HepG2 (cell line): ENCODE measurements at regions not wholly inside any gene's neighbourhood (a gene's known extent, or its start where the extent isn't known, plus 50 kb on each side); places are given as distances from the start of the nearest gene placed in this dataset.

ENCODE experiments used
- ATAC-seq: fragments of 200-7000 bp; cut with Tn5 transposase; 3 replicates; pipeline ENCODE4 v1.9.1; 2020; ENCODE audit warnings: mild to moderate bottlenecking, moderate library complexity
- BruUV-seq: library from RNA; stranded (reverse); fragments of 400-500 nt; replicated peaks from 2 replicates; lab custom pipeline; 2021; lab: Mats Ljungman, UMichigan
- CTCF ChIA-PET: fragments of 300-600 bp; formaldehyde crosslinking; extraction: SDS; loops from one replicate; lab custom pipeline; 2021; ENCODE audit warnings: low total read pairs, inconsistent platforms, low intra/inter-chr PET ratio; lab: Yijun Ruan, JAX
- POLR2A ChIA-PET: fragments of 350-600 bp; sonication (Branson Sonifier 250); formaldehyde crosslinking; loops from one replicate; lab custom pipeline; 2020; ENCODE audit warnings: antibody characterized with exemption, inconsistent platforms; lab: Yijun Ruan, JAX
- DNase-seq: peaks from one replicate; pipeline ENCODE4 v3.0.0-alpha.2; 2015; ENCODE audit warnings: low spot score
- FAIRE-seq: peaks from 3 replicates; lab custom pipeline; 2011; peaks lifted over from hg19 to GRCh38; lab: Jason Lieb, UNC
- H2AFZ ChIP-seq: one replicate; pipeline ENCODE4 v1.6.1; 2011; ENCODE audit warnings: low read length, inconsistent platforms
- H3K27ac ChIP-seq: fragments of 300-600 bp; 3 replicates; pipeline ENCODE4 v1.8.0; 2011; ENCODE audit warnings: mixed run types, mild to moderate bottlenecking, mixed read lengths, low read length, inconsistent platforms; ENCODE audit not compliant: insufficient read depth; ENCODE audit errors: extremely low read length
- H3K27me3 ChIP-seq, 2 experiments: fragments of 200-600 bp in 1 of 2; 2 replicates in 1 of 2; 3 replicates in 1 of 2; pipeline versions ENCODE4 v1.6.0 to v1.8.0; 2011; ENCODE audit warnings: low read length in 2 of 2, mild to moderate bottlenecking in 2 of 2, moderate library complexity in 2 of 2, inconsistent platforms in 1 of 2; ENCODE audit not compliant: insufficient read depth in 2 of 2, control insufficient read depth in 1 of 2
- H3K36me3 ChIP-seq, 2 experiments: fragments of 200-600 bp in 1 of 2; replicated peaks in 1 of 2; 2 replicates in 1 of 2; 3 replicates in 1 of 2; pipeline versions ENCODE4 v1.5.1 to v1.8.0; 2011; ENCODE audit warnings: low read length in 2 of 2, inconsistent platforms in 1 of 2; ENCODE audit not compliant: insufficient read depth in 2 of 2, control insufficient read depth in 1 of 2
- H3K4me1 ChIP-seq: 2 replicates; pipeline ENCODE4 v1.5.1; 2012; ENCODE audit warnings: low read length, inconsistent platforms; ENCODE audit not compliant: insufficient read depth
- H3K4me2 ChIP-seq: 2 replicates; pipeline ENCODE4 v1.6.0; 2011; ENCODE audit warnings: low read depth, low read length, inconsistent platforms
- H3K4me3 ChIP-seq, 3 experiments: fragments of 200-600 bp in 1 of 3; sonication (generic), shearing (Covaris generic) in 1 of 3; replicated peaks in 1 of 3; 2 replicates each; pipeline ENCODE4 v1.5.1; 2011 to 2016; ENCODE audit warnings: low read length in 3 of 3, inconsistent platforms in 2 of 3, low read depth in 2 of 3, mild to moderate bottlenecking in 2 of 3, control low read depth in 1 of 3, mixed read lengths in 1 of 3; ENCODE audit not compliant: insufficient read depth in 1 of 3
- H3K79me2 ChIP-seq: one replicate; pipeline ENCODE4 v1.6.1; 2011; ENCODE audit warnings: low read length, inconsistent platforms; ENCODE audit not compliant: insufficient read depth
- H3K9ac ChIP-seq: 2 replicates; pipeline ENCODE4 v1.6.0; 2011; ENCODE audit warnings: mild to moderate bottlenecking, low read depth, low read length, inconsistent platforms; ENCODE audit not compliant: insufficient read depth
- H3K9me3 ChIP-seq: 2 replicates; pipeline ENCODE4 v1.5.1; 2012; ENCODE audit warnings: mild to moderate bottlenecking, low read length
- H4K20me1 ChIP-seq: 2 replicates; pipeline ENCODE4 v1.6.0; 2011; ENCODE audit warnings: inconsistent platforms, mild to moderate bottlenecking, low read length, moderate library complexity; ENCODE audit not compliant: insufficient read depth
- AGO2 ChIP-seq: fragments of 200-400 bp; formaldehyde crosslinking; optimal IDR thresholded peaks from 2 replicates; pipeline ENCODE3; 2017; ENCODE audit warnings: mild to moderate bottlenecking, low read depth, low read length, moderate library complexity
- DDIT3 ChIP-seq: sonication (generic); formaldehyde crosslinking; IDR thresholded peaks from 2 replicates; pipeline ENCODE4 v1.4.0; 2020; ENCODE audit warnings: mild to moderate bottlenecking, missing genetic modification reagents
- GATAD1 ChIP-seq: IDR thresholded peaks from 2 replicates; pipeline ENCODE4 v1.6.1; 2016; ENCODE audit warnings: missing genetic modification reagents, missing compliant biosample characterization
- HES4 ChIP-seq: sonication (generic); formaldehyde crosslinking; IDR thresholded peaks from 2 replicates; pipeline ENCODE4 v1.9.0; 2021; ENCODE audit warnings: mild to moderate bottlenecking, missing genetic modification reagents, borderline replicate concordance
- JUN ChIP-seq: sonication (generic); formaldehyde crosslinking; IDR thresholded peaks from 2 replicates; pipeline ENCODE4 v1.4.0; 2020; ENCODE audit warnings: mild to moderate bottlenecking, missing genetic modification reagents
- KAT7 ChIP-seq: IDR thresholded peaks from 2 replicates; pipeline ENCODE4 v1.6.1; 2018; ENCODE audit warnings: borderline replicate concordance, missing compliant biosample characterization
- MATR3 ChIP-seq: sonication (generic); formaldehyde crosslinking; IDR thresholded peaks from 2 replicates; pipeline ENCODE4 v1.4.0; 2020; ENCODE audit warnings: missing genetic modification reagents
- MTF2 ChIP-seq: sonication (generic); formaldehyde crosslinking; IDR thresholded peaks from 2 replicates; pipeline ENCODE4 v1.5.0; 2020; ENCODE audit warnings: missing genetic modification reagents, borderline replicate concordance
- NFKB2 ChIP-seq: sonication (generic); formaldehyde crosslinking; IDR thresholded peaks from 2 replicates; pipeline ENCODE4 v1.4.0; 2020; ENCODE audit warnings: missing genetic modification reagents, borderline replicate concordance
- REXO4 ChIP-seq: sonication (generic); formaldehyde crosslinking; IDR thresholded peaks from 2 replicates; pipeline ENCODE4 v1.8.0; 2022; ENCODE audit warnings: missing genetic modification reagents, mild to moderate bottlenecking, borderline replicate concordance
- SRSF9 ChIP-seq: fragments of 200-400 bp; formaldehyde crosslinking; IDR thresholded peaks from 2 replicates; pipeline ENCODE4 v1.6.1; 2018; ENCODE audit warnings: borderline replicate concordance, mild to moderate bottlenecking, low read depth, low read length; ENCODE audit not compliant: insufficient read depth, poor library complexity, severe bottlenecking
- TCF7 ChIP-seq: sonication (generic); IDR thresholded peaks from 2 replicates; pipeline ENCODE4 v1.6.1; 2016; ENCODE audit warnings: antibody characterized with exemption, low read depth
- ZFAT ChIP-seq: sonication (generic); formaldehyde crosslinking; conservative IDR thresholded peaks from 2 replicates; pipeline ENCODE4 v1.8.1; 2023; ENCODE audit warnings: missing genetic modification reagents, inconsistent platforms
- ZNF513 ChIP-seq: sonication (generic); formaldehyde crosslinking; conservative IDR thresholded peaks from 2 replicates; pipeline ENCODE4 v1.5.0; 2020; ENCODE audit warnings: missing genetic modification reagents
- ZNF782 ChIP-seq: sonication (generic); formaldehyde crosslinking; IDR thresholded peaks from 2 replicates; pipeline ENCODE4 v1.4.0; 2020; ENCODE audit warnings: missing genetic modification reagents, mild to moderate bottlenecking, borderline replicate concordance
- ZSCAN20 ChIP-seq: sonication (generic); formaldehyde crosslinking; IDR thresholded peaks from 2 replicates; pipeline ENCODE4 v1.4.0; 2020; ENCODE audit warnings: missing genetic modification reagents, mild to moderate bottlenecking, borderline replicate concordance
- WGBS: methylation state at CpG from one replicate; pipeline ENCODE4 v1.1.6; 2017; ENCODE audit warnings: low lambda C conversion rate; 5-methylcytosine and 5-hydroxymethylcytosine counted together
- in situ Hi-C: cut with HindIII; loops from 2 replicates; pipeline ENCODE4 v1.10.0; 2017; ENCODE audit warnings: low pct_unique_long_range_greater_than_20kb; ENCODE audit not compliant: extremely low pct_ligation_motif_present
- intact Hi-C: fragments of 100-400 bp; cut with micrococcal nuclease; formaldehyde crosslinking; loops from one replicate; pipeline ENCODE4 v1.10.0; 2022; ENCODE audit not compliant: unreplicated experiment
- TF ChIP-seq, protein P1 (sequence below): sonication (generic); formaldehyde crosslinking; conservative IDR thresholded peaks from 2 replicates; pipeline ENCODE4 v1.4.0; 2020; ENCODE audit warnings: missing genetic modification reagents

GRCh38 chr1:208531003-208531750 lies 287.0 kb upstream of the PLXNA2 start:
- CTCF ChIA-PET: no interaction called here
- no peak for ATAC-seq
- WGBS: 13% methylated on average over 11 of the region's 11 CpGs
- in situ Hi-C loops: no loop called here
- Histone ChIP-seq H3K4me3 (no peak overlapping the region), H3K4me1 (no peaks in the 10 kb centered on the region), H2AFZ (no peak overlapping the region), H3K79me2 (no peaks in the 10 kb centered on the region), H3K4me2 (no peak overlapping the region), H3K36me3 (no peaks in the 10 kb centered on the region), H4K20me1 (no peaks in the 10 kb centered on the region), H3K9me3 (no peaks in the 10 kb centered on the region), H3K9ac (no peak overlapping the region), H3K27ac (no peak overlapping the region), H3K27me3 (no peaks in the 10 kb centered on the region)
- BruUV-seq: no TSS peak
- no peak for DNase-seq
- no peak for FAIRE-seq
- POLR2A ChIA-PET: no interaction called here
- no peak for TF ChIP-seq ZSCAN20 (CRISPR knock-in tag)
- no peak for TF ChIP-seq KAT7
- TF ChIP-seq MTF2 (CRISPR knock-in tag): no peak
- TF ChIP-seq, protein P1, sequence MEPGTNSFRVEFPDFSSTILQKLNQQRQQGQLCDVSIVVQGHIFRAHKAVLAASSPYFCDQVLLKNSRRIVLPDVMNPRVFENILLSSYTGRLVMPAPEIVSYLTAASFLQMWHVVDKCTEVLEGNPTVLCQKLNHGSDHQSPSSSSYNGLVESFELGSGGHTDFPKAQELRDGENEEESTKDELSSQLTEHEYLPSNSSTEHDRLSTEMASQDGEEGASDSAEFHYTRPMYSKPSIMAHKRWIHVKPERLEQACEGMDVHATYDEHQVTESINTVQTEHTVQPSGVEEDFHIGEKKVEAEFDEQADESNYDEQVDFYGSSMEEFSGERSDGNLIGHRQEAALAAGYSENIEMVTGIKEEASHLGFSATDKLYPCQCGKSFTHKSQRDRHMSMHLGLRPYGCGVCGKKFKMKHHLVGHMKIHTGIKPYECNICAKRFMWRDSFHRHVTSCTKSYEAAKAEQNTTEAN (CRISPR knock-in tag): no peak
- TF ChIP-seq ZNF513 (CRISPR knock-in tag): no peak
- TF ChIP-seq ZFAT (CRISPR knock-in tag): no peak
- TF ChIP-seq AGO2: no peak
- TF ChIP-seq JUN (CRISPR knock-in tag): no peak
- no peak for TF ChIP-seq DDIT3 (CRISPR knock-in tag)
- TF ChIP-seq MATR3 (CRISPR knock-in tag): no peak
- TF ChIP-seq SRSF9: no peak
- TF ChIP-seq NFKB2 (CRISPR knock-in tag): no peak
- no peak for TF ChIP-seq REXO4 (CRISPR knock-in tag)
- no peak for TF ChIP-seq HES4 (CRISPR knock-in tag)
- TF ChIP-seq ZNF782: no peak
- TF ChIP-seq TCF7: no peak
- TF ChIP-seq GATAD1 (CRISPR knock-in tag): no peak
- TF ChIP-seq, all 625 proteins: peak for 0
- intact Hi-C loops: no loop called here
